ENCODE measurements at regions not wholly inside any gene's neighbourhood (a gene's known extent, or its start where the extent isn't known, plus 50 kb on each side); places are given as distances from the start of the nearest gene placed in this dataset.
A peak's percentile ranks its signal among the peaks of the same experiment; 100 is the strongest.

- no peak for DNase-seq
Measured at GRCh38 chr5:96284727-96285389, 148.2 kb downstream of the PCSK1 start.

- DNase-seq, result no peak
Measured at GRCh38 chr5:96283589-96283988, 149.5 kb downstream of the PCSK1 start.

- no peak for DNase-seq
Measured at GRCh38 chr5:96282020-96282419, 151.0 kb downstream of the PCSK1 start.

GRCh38 chr5:96280946-96281393 is 152.1 kb downstream of the PCSK1 start:
- no peak for DNase-seq

- no peak for DNase-seq
Measured at GRCh38 chr5:96279801-96280542, 153.1 kb downstream of the PCSK1 start.

GRCh38 chr5:96278981-96279380 is 154.1 kb downstream of the PCSK1 start:
- DNase-seq, result no peak

GRCh38 chr5:96275051-96275450 is 158.0 kb downstream of the PCSK1 start:
- DNase-seq, result no peak

GRCh38 chr5:96265487-96265886 is 167.6 kb downstream of the PCSK1 start:
- no peak for DNase-seq

- no peak for DNase-seq
Measured at GRCh38 chr5:96264047-96264446, 169.0 kb downstream of the PCSK1 start.

GRCh38 chr5:96262105-96262504 is 170.9 kb downstream of the PCSK1 start:
- no peak for DNase-seq

- no peak for DNase-seq
Measured at GRCh38 chr5:96260009-96260408, 173.0 kb downstream of the PCSK1 start.

GRCh38 chr5:96259151-96259772 is 173.8 kb downstream of the PCSK1 start:
- DNase-seq, result peak in 5 of 58 donors; percentile 1 to 52 (median 16)

GRCh38 chr5:96258692-96259091 is 174.4 kb downstream of the PCSK1 start:
- no peak for DNase-seq

- DNase-seq, result no peak
Measured at GRCh38 chr5:96257904-96258303, 175.1 kb downstream of the PCSK1 start.

GRCh38 chr5:96256795-96257470 is 176.1 kb downstream of the PCSK1 start:
- peak in 15 of 58 donors; percentile 1 to 47 (median 9) for DNase-seq

GRCh38 chr5:96254980-96255691 is 177.9 kb downstream of the PCSK1 start:
- DNase-seq, result no peak

GRCh38 chr5:96253140-96253539 is 179.9 kb downstream of the PCSK1 start:
- DNase-seq, result no peak

GRCh38 chr5:96252596-96252995 is 180.5 kb downstream of the PCSK1 start:
- no peak for DNase-seq

GRCh38 chr5:96250782-96251181 is 182.3 kb downstream of the PCSK1 start:
- DNase-seq, result no peak

- no peak for DNase-seq
Measured at GRCh38 chr5:96248131-96248530, 184.9 kb downstream of the PCSK1 start.

- peak in 1 of 58 donors; percentile 2 for DNase-seq
Measured at GRCh38 chr5:96247708-96248107, 185.3 kb downstream of the PCSK1 start.
